HEK293 (cell line): ENCODE measurements at regions not wholly inside any gene's neighbourhood (a gene's known extent, or its start where the extent isn't known, plus 50 kb on each side); places are given as distances from the start of the nearest gene placed in this dataset.

Experiments
- CTCF ChIP-seq: fragments of 450-650 bp; formaldehyde crosslinking; IDR thresholded peaks from 2 replicates; pipeline ENCODE4 v1.5.1; 2016; ENCODE audit warnings: missing biosample characterization, missing genetic modification characterization
- ZBTB44 ChIP-seq: fragments of 450-650 bp; IDR thresholded peaks from 2 replicates; pipeline ENCODE4 v1.5.1; 2018; ENCODE audit warnings: missing biosample characterization, mild to moderate bottlenecking, missing genetic modification characterization
- ZBTB49 ChIP-seq: fragments of 450-650 bp; formaldehyde crosslinking; IDR thresholded peaks from 2 replicates; pipeline ENCODE4 v1.5.1; 2016; ENCODE audit warnings: missing biosample characterization, missing genetic modification characterization, low read depth
- ZNF274 ChIP-seq, 2 experiments: fragments of 200-500 bp in 1 of 2; fragments of 450-650 bp in 1 of 2; sonication (Bioruptor generic) in 1 of 2; formaldehyde crosslinking in 1 of 2; IDR thresholded peaks; 2 replicates each; pipeline versions ENCODE4 v1.5.1 to v1.6.1; 2014 to 2016; ENCODE audit warnings: borderline replicate concordance in 1 of 2, inconsistent platforms in 1 of 2, low read length in 1 of 2, missing biosample characterization in 1 of 2, missing genetic modification characterization in 1 of 2

GRCh38 chr15:69526081-69527061 is 73.8 kb downstream of the RPLP1 start:
- TF ChIP-seq ZBTB49 (tag by site-specific recombination) (no peak), ZBTB44 (no peak), ZNF274 (IDR thresholded peaks at IDR 0.05; ENCODE audit: low read length) (no peak), ZNF274 (tag by site-specific recombination; IDR thresholded peaks at IDR 0.05; ENCODE audit: borderline replicate concordance) (no peak), CTCF (no peak)
